ENCODE measurements at regions not wholly inside any gene's neighbourhood (a gene's known extent, or its start where the extent isn't known, plus 50 kb on each side); places are given as distances from the start of the nearest gene placed in this dataset.
"Not testable (repeated sequence)": the region's sequence is repeated elsewhere in the genome, so short reads cannot be mapped to it uniquely, and the experiment has no call there.

DNA sequence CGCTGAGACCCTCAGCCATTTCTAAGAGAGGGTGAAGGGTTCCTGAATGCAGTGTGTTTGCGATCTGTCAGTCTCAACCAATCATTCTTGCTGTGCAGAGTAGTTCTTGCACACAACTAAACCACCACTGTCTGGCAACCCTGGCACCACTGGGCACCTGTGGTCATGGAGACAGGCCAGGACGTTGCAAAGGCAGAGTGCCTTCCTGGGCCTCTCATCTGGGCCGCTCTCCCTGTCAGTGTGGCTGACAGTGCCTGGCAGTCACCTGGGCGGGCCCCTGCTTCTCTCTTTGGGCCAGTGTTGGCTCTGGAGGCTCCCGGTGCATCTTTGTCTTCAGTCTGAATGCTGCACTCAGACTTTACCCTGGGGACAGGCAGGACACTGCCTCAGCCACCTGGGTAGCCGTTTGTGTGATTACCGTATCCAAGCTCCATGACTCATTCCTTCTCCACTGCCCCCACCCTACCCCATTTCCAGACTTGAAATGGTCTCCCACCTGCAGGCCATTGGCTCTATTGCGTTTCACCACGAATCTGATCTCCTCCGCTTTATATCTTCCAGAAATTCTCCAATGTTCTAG, 104.6 kb upstream of the KLF13 start:
- DNase-seq (ENCODE audit: low spot score) = no peak

DNA sequence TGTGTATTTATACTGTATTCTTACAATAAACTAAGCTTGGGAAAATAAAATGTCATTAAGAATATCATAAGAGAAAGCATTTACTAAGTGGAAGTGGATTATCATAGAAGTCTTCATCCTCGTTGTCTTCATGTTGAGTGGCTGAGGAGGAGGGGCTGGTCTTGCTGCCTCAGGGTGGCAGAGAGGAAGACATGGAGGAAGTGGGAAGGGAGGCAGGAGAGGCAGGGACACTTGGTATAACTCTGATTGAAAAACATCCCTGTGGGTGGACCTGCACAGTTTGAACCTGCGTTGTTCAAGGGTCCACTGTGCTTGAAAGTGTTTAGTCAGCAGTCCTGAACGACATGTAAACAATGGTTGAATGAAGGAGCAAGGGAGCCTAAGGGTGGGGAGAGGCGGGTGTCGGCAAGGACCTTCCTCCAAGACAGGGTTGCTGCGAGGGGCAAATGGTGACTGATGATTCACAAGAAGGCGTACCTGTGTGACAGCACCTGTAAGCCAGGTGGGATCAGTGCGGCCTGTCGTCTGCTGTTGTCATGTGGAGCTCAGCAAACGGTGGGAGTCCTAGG, 103.8 kb upstream of the KLF13 start:
- no peak for DNase-seq (ENCODE audit: low spot score)

DNA sequence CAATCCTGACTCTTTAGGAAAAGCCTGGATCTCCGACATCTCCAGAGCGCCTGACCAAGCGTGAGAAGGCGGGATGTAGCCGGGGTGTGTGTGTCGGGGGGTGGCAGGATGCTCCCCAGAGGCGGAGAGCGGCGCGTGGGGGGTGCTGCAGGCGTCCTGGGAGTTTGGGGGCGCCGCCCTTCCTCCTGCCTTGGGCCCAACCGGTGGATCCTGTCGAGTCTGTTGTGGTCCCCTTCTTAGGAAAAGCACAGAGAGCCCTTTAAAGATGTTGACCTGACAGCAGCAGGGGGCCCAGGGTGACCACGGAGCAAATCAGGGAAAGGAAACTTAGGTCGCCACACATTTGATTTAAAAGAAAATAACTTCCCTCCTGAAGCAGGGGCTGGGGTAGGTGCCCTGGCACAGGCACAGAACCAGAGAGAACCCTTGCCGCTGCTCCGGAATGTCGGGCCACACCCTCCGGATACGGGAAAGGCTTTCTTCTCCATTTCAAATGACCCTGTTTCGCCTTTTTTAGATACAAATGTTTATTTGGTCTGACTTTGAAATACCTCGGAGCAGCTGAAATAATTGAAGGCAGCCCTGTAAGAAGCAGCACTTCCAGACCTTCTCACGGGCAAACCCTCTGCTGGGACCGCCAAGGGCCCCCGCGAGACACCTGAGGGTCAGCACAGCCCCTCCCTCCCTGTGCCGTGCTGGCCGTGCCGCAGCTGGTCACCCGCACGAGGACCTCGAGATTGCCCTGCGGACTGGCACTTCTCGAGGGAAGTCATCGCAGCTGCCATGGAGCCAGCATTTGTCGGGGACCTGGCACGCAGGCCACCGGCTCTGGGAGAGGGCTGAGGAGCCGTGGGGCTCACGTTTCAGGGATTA, 102.9 kb upstream of the KLF13 start:
- DNase-seq (ENCODE audit: low spot score) = no peak

DNA sequence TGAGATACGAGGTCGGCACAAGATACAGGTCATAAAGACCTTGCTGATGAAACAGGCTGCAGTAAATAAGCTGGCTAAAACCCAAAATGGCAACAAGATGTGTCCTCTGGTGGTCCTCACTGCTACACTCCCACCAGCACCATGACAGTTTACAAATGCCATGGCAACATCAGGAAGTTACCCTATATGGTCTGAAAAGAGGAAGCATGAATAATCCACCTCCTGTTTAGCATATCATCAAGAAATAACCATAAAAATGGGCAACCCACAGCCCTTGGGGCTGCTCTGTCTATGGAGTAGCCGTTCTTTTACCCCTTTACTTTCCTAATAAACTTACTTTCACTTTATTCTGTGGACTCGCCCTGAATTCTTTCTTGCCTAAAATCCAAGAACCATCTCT, 102.0 kb upstream of the KLF13 start:
- DNase-seq (ENCODE audit: low spot score) = not testable (repeated sequence)

DNA sequence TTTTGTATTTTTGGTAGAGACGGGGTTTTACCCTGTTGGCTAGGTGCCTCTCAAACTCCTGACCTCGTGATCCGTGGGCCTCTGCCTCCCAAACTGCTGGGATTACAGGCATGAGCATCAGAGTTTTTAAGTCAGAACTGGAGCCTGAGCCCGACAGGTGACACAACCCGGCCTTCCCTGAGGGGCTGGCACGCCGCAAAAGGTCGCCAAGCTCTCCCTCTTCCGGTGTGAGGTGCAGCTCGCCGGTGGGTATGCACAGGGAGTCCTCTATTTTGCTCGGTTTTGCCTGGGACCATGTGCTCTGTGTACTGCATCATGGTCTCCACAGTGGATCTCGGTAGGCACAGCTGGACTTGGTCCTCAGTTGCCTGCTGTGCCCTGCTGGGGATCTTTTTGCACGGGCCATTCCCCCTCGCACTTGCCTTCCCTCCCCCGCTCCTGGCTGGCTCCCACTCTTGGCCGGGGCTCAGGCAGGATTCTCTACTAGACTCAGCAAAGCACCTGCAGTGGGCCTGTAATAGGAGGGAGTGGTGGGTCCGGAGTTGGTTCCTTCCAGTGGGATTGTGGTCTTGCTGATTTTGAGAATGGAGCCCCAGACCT, 101.2 kb upstream of the KLF13 start:
- no peak for DNase-seq (ENCODE audit: low spot score)

DNA sequence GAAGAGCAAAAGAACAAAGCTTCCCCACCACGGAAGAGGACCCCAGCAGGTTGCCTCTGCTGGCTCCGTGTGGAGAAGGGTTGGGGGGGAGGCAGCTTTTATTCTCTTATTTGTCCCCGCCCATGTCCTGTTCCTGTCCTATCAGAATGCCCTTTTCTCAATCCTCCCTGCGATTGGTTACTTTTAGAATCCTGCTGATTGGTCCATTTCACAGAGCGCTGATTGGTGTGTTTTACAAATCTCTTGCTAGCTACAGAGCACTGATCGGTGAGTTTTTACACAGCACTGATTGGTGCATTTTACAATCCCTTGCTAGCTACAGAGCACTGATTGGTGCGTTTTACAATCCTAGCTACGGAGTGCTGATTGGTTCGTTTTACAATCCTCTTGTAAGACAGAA, 100.6 kb upstream of the KLF13 start:
- DNase-seq (ENCODE audit: low spot score) = no peak

DNA sequence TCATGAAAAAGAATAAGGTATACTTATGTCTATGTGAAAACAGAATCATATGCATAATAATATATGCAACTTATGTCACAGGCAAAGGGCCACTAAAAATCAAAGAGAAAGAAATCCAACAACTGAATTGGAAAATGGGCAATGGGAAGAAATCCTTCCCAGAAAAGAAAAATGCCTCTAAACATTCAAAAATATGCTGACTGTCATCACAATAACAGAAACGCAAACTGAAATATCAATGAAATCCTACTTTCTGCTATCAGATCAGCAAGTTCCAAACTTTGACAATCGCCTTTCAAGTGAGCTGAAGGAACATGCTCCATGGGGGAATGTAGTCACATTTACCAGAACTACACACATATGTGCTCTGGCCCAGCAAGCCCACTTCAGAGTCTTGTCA, 99.4 kb upstream of the KLF13 start:
- DNase-seq (ENCODE audit: low spot score) = no peak

DNA sequence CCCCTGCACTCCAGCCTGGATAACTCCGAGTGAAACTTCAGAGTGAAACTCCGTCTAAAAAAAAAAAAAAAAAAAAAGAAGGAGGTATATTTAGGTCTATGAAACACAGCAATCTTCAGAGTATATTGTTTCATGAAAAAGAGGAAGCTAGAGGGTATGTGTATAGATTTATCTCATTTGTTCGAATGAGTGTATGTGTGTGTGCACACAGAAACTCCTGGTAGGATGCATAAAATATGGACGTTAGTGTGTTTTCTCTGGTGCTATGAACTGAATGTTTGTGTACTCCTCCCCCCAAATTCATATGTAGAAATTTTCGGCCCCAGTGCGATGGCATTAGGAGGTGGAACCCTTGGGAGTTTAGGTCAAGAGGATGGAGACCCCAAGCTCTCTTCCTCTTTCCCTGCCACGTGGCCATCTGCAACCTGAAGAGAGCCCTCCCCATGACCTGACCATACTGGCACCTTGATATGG, 98.6 kb upstream of the KLF13 start:
- DNase-seq (ENCODE audit: low spot score) = no peak

DNA sequence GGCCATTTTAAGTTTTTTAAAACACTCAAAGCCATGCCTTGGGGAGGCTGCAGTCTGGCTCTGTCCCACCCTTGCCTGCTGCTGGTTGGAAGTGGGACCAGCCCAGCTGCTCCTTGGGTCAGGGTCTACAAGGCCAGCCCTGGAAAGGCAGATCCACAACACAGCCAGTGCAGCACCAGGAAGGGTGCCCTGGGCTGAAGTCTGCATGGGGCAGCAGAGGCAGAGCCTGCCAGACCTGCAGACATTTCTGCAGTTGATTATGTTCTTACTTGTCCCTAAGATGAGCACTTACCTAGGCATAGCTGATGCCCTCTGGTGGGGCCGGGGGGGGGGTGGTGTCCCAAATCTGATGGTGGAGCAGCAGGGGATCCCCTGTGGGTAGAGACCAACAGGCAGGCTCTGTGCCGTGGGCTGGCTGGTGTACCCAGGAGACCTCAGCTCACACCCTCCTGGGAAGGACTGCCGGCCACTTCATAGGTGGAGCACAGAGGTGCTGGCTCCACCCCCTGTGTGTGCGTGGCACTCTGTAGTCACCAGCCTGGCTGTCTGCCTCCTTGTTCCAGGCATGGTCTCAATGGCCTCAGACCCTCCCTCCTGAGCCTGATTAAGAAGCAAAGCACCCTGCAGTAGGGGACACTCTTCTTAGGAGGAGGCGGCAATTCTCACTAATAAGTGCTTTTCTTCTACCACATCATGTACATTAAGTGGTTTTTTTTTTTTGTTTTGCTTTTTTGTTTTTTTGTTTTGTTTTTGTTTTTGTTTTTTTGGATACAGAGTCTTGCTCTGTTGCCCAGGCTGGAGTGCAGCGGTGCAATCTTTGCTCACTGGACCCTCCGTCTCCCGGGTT, 97.4 kb upstream of the KLF13 start:
- DNase-seq (ENCODE audit: low spot score) = no peak

DNA sequence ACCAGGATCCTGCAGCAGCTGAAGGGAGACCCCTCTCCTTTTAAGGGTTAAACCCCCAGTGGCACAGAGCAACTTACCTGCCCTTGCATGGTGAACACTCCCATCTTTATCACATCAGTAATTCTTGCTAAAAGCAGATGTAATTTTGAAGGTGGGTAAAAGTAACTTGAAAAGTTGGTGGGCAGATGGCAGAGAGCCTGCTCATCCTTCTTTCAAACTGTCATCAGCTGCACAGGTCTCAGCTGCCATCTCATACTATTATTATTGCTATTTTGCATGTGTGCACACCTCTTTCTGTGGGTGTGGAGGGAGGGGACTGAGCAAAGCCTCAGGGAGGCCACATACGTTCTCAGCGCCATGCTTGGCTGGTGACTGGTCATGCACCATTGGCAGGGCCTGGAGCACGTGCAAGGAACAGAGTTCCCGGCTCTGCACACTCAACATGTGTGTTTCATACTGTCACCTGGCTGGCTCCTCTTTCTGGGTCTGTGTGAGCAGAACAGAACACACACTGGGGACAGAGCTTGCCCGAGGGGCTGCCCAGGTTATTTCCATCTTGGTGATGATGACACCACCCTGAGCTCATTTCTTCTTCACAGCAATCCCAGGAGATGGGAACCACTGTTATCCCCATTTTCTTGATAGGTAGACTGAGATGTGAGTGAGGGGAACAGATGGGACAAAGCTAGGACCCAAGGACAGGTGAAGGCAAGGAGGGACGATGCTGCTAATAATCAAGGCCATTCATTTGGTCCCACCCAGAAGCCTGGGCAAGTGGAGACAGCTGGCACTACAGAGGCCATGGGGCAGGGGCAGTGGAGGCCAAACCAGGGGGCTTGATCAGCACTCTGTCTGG, 95.8 kb upstream of the KLF13 start:
- no peak for DNase-seq (ENCODE audit: low spot score)

DNA sequence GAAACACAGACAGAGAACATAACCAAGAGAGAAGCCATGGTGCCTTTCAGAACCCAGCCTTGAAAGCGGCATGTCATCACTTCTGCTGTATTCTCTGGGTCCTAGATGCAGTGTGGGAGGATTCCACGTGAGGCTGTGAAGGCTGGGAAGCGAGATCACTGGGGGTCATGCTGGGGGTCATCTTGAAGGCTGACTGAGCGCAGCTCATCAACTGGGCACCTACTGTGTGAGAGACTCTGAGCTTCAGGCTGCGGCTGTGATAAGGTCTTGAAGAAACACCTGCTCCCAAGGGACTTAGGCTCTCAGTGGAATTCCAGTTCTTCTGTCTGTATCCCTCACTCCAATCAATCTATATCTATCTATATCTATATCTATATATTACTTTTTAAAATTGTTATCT, 91.8 kb upstream of the KLF13 start:
- no peak for DNase-seq (ENCODE audit: low spot score)

DNA sequence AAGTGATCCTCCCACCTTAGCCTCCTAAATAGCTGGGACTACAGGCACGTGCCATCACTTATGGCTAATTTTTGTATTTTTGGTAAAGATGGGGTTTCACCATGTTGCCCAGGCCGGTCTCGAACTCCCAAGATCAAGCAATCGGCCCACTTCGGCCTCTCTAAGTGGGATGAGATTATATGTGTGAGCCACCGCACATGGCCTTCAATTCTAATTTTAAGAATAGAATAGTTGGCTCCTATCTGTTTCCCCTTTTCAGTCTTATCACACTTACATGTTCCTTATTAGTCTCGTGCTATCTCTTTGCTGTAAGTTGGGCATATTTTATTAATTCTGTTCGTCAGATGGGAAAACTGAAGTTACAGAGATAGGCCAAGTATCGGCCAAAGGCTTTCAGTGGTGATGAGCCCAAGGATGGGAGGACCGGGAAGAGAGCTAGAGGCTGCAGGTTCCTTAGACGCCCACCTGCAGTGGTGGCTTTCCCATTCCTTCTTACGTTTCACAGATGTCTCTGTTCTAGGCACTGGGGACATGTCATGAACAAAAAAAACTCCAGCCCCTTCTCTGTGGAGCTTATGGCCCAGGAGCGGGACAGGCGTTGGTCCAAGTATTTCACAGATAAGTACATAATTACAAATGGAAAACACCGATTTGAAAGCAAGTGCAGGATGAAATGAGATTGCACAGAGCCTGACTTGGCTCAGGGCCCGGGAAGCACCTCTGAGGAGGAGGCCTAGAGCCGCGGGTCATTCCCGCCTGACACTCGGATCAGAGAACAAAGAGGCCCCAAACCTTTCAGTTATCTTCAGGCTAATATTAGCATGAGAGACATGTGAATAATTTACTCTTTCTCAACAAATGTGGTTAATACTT, 91.1 kb upstream of the KLF13 start:
- peak; percentile 26 for DNase-seq (ENCODE audit: low spot score)

DNA sequence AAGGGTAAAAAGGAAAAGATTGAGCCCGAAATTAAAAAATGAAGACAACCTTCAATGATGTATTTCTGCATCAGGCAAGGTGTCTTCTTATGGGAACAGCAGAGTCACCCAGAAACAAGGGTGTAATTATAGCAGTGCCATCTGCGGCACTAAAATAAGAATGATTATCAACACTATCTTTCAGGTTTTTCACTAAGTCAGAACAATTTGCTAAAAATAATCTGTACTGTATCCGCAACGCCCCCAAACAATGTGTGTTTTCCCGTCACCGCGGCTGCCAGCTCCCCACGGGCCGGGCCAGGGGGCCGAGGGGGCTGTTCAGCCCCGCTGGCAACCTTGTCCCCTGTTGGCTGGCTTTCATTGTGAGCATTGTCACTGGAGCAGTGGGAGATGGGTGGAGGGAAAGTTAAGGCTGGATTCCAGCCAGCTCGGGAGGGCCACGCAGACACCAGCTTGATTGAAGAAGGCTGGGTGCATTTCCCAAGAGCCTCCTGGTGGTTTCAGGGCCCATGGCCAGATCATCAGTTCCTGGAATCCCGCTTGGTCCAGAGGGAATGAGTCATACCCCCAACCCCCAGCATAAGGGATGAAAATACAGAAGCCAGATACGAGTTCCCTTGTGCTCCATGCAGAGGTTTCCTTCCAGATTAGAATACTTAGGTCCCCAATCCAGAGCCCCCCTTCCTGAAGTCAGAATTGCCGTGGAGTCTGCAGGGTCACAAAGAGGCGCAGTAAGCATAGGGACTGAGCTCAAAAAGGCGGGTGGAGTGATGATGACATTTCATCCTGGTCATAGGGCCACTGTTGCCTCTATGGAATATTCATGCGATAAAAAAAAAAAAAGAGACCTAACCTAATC, 90.2 kb upstream of the KLF13 start:
- DNase-seq (ENCODE audit: low spot score) = peak; percentile 95

DNA sequence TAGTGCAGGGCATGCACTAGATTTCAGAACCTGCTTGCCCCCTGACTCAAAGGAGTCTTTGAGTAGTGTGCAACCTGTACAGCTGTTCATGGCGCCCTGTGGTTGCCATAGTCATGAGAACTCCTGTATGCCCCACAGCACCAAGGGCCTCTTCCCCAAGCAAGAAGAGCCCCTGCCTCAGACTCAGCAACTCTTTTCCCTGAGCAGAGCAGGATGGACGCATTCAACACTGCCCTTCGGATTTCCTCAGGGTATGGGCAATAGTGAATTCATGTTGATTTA, 89.7 kb upstream of the KLF13 start:
- DNase-seq (ENCODE audit: low spot score) = no peak

DNA sequence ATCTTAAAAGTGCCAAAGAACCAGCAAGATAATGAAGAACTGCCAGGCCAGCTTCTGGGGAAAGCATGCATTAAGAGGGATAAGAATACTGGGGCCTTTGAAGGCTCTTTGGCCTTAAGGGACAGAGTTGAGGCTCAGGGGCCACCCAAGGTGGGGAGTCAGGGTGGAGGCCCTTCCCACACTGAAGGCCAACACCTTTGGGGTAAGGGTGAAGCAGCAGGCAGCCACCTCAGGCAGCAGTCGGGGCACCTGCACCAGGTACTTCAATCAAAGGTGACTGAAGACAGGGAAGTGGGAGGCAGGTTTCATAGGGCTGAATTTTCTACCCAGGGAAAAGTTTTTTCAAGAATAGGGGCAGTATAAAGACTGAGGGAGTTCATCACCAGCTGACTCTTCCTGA, 87.7 kb upstream of the KLF13 start:
- no peak for DNase-seq (ENCODE audit: low spot score)

DNA sequence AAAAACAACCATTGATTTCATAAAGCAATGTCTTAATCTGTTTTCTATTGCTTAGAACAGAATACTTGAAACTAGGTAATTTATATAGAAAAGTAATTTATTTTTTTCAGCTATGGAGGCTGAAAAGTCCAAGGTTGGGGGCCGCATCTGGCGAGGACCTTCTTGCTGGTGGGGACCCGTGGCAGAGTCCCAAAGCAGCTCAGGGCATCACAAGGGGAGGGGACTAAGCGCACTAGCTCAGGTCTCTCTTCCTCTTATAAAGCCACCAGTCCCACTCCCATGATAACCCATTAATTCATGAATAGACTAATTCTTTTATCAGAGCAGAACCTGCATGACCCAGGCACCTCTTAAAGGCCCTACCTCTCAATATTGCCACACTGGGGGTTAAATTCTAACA, 87.2 kb upstream of the KLF13 start:
- DNase-seq (ENCODE audit: low spot score) = no peak

DNA sequence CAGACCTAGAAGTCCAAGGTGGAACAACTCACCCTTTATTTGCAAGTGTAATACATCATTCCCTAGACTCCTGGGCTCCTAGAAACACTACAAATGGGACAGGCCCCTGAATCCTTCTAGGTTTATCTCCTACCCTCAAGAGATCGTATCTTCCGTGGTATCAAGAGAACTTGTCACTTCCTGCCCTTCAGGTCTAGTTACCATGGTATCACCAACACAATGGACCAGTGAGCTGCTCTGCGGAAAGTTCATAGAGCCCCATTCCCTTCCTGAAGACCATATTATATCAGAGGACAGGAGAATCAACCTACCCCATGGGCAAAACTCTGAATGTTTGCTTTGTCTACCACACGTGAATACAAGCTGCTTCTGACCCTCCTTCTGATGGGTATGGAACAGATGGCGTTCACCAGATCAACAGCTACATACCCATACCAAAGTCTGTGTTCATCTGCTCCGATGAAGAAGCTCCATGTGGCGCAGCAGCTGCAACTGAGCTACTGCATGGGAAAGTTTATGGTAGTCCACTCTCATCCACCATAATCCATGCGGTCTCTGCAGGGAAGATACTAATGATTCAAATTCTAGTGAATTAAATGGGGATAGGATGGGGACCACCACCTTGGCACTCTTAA, 84.6 kb upstream of the KLF13 start:
- no peak for DNase-seq (ENCODE audit: low spot score)

DNA sequence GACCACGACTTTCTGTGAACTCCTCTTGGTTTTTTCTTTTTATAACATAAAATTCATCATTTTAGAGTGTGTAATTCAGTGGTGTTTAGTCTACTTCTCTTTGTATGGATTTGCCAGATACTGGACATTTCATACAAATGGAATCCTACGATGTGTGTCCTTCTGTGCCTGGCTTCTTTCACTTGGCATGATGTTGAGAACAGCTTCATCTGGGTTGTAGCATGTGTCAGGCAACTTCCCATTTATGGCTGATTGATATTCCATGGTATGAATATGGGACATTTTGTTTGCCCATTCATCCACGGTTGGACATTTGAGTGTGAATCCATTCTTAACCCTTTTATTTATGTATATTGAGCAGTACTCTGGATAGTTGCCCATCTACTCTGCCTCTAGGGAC, 82.7 kb upstream of the KLF13 start:
- DNase-seq (ENCODE audit: low spot score) = no peak

DNA sequence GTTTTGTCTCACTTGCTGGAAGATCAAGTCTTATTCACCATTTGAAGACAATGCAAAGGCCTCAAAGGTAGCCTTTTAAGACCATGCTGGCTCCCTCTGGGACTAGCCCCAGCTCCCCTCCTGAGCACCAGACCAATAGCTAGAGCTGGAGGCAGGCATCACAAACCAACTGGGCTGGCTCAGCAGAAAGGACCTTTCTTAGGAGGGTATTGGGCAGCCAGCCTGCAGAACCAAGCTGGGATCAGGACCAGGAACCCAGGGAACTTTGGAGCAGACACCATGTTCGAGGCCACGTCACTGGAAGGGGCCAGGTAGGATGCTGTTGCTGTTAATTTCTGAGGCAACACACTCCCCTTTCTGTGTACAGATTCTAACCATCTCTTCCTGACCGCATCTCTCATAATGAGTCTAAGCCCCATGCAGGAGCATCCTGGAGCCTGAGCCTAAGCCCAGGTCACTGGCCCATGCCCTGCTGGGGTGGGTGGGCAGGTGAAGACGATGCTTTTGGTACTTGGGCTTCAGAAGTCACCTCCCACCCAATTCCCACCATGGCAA, 81.4 kb upstream of the KLF13 start:
- no peak for DNase-seq (ENCODE audit: low spot score)

Data from GM03348 (cell line).